Sigmoid colon (tissue), 6 donors: ENCODE measurements at regions not wholly inside any gene's neighbourhood (a gene's known extent, or its start where the extent isn't known, plus 50 kb on each side); places are given as distances from the start of the nearest gene placed in this dataset.
A peak's percentile ranks its signal among the peaks of the same experiment; 100 is the strongest.

ENCODE experiments used
- DNase-seq: peaks from one replicate; pipeline ENCODE4 v3.0.0-alpha.2; 2019
- H3K27ac ChIP-seq, 4 donors: fragments of 200-600 bp; sonication (generic); one replicate each; pipeline ENCODE4 v1.5.1; 2016 to 2019; ENCODE audit warnings: mild to moderate bottlenecking in 1 of 4
- H3K27me3 ChIP-seq, 3 donors: fragments of 200-600 bp; sonication (generic); one replicate each; pipeline ENCODE4 v1.5.1; 2019; ENCODE audit warnings: mild to moderate bottlenecking in 1 of 3
- H3K36me3 ChIP-seq, 4 donors: fragments of 200-600 bp; sonication (generic); one replicate each; pipeline ENCODE4 v1.5.1; 2016 to 2019
- H3K4me1 ChIP-seq, 4 donors: fragments of 200-600 bp; sonication (generic); one replicate each; pipeline ENCODE4 v1.5.1; 2017 to 2019
- H3K4me3 ChIP-seq, 4 donors: fragments of 200-600 bp; sonication (generic); one replicate each; pipeline ENCODE4 v1.5.1; 2017 to 2019; ENCODE audit warnings: mild to moderate bottlenecking in 2 of 4, moderate library complexity in 1 of 4
- H3K9me3 ChIP-seq, 4 donors: fragments of 200-600 bp in 3 of 4; sonication (generic) in 3 of 4; one replicate each; pipeline versions ENCODE4 v1.5.1 to v1.6.1; 2013 to 2019
- EP300 ChIP-seq, 4 donors: sonication (generic); formaldehyde crosslinking; IDR thresholded peaks; one replicate each; pipeline ENCODE4 v1.6.1; 2017; ENCODE audit warnings: antibody characterized with exemption in 4 of 4
- POLR2A ChIP-seq, 2 donors: fragments of 450-650 bp; IDR thresholded peaks; one replicate each; pipeline ENCODE4 v1.6.1; 2016; ENCODE audit warnings: antibody characterized with exemption in 2 of 2, mild to moderate bottlenecking in 2 of 2, moderate library complexity in 2 of 2
- POLR2AphosphoS5 ChIP-seq, 4 donors: sonication (generic); formaldehyde crosslinking; IDR thresholded peaks; one replicate each; pipeline ENCODE4 v1.6.1; 2017; ENCODE audit warnings: antibody characterized with exemption in 4 of 4
- WGBS, 2 donors: extraction: QIAGEN DNeasy Blood & Tissue Kit; methylation state at CpG; one replicate each; pipeline ENCODE4 v1.1.7; 2013; 5-methylcytosine and 5-hydroxymethylcytosine counted together
- intact Hi-C: fragments of 100-400 bp; cut with DNase I; formaldehyde crosslinking; loops from one replicate; pipeline ENCODE4 v1.15.1; 2023
- TF ChIP-seq, protein P1 (sequence below), 4 experiments: fragments of 450-650 bp in 3 of 4; fragments of 200-600 bp in 1 of 4; IDR thresholded peaks; one replicate each; pipeline ENCODE4 v1.5.1; 2016 to 2019; ENCODE audit warnings: antibody characterized with exemption in 4 of 4, mild to moderate bottlenecking in 3 of 4, moderate library complexity in 2 of 4
- donor health status: healthy with polysubstance abuse.
- donor health status: healthy.

DNA sequence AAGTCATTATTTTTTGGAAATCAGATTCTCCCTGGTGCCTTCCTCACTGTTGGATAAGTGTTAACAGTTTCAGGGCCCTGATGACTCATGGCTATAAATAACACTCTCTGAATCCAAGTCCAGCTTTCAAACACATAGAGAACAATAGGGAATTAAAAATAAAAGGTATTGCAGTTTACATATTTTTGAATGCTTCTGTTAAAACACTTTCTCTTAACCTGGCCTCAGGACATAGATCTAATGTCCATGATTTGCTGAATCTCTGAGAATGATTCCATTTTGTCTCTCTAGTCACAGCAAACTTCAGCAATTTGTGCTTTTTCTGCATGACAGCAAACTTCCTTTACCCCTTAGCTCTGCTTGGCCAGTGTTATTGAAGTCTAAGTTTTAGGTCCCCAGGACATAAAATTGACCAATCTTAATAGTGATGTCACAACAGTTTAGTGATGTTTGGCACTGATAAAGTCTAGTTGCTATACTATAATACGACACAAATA is 1192.4 kb upstream of the CITED2 start:
- peak overlapping the region; percentile 8 to 69 (median 54) for H3K27ac ChIP-seq
- WGBS, 2 donors = 71 to 78% methylated on average over 1 of the region's 1 CpG

GRCh38 chr6:140563728-140564127 is 1189.3 kb upstream of the CITED2 start:
- intact Hi-C loops = no loop called here
- H3K9me3 ChIP-seq = no peaks in the 10 kb centered on the region
- no peaks in the 10 kb centered on the region for H3K36me3 ChIP-seq
- no peak overlapping the region for H3K4me3 ChIP-seq
- peaks cover 0 to 18% (median 15%) of the 10 kb centered on the region in 4 donors for H3K4me1 ChIP-seq
- no peak overlapping the region for H3K27ac ChIP-seq
- DNase-seq = no peak
- H3K27me3 ChIP-seq = no peaks in the 10 kb centered on the region
- TF ChIP-seq, protein P1, sequence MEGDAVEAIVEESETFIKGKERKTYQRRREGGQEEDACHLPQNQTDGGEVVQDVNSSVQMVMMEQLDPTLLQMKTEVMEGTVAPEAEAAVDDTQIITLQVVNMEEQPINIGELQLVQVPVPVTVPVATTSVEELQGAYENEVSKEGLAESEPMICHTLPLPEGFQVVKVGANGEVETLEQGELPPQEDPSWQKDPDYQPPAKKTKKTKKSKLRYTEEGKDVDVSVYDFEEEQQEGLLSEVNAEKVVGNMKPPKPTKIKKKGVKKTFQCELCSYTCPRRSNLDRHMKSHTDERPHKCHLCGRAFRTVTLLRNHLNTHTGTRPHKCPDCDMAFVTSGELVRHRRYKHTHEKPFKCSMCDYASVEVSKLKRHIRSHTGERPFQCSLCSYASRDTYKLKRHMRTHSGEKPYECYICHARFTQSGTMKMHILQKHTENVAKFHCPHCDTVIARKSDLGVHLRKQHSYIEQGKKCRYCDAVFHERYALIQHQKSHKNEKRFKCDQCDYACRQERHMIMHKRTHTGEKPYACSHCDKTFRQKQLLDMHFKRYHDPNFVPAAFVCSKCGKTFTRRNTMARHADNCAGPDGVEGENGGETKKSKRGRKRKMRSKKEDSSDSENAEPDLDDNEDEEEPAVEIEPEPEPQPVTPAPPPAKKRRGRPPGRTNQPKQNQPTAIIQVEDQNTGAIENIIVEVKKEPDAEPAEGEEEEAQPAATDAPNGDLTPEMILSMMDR (IDR thresholded peaks at IDR 0.05) = no peak
- TF ChIP-seq POLR2AphosphoS5 (IDR thresholded peaks at IDR 0.05) (no peak), EP300 (IDR thresholded peaks at IDR 0.05) (no peak), POLR2A (IDR thresholded peaks at IDR 0.05) (no peak)

More for the DNA sequence above, 1192.4 kb upstream of the CITED2 start:
- Histone ChIP-seq H3K36me3 (no peaks in the 10 kb centered on the region), H3K9me3 (no peaks in the 10 kb centered on the region), H3K4me1 (peaks cover 0 to 19% (median 17%) of the 10 kb centered on the region in 4 donors), H3K27me3 (no peaks in the 10 kb centered on the region), H3K4me3 (no peak overlapping the region)
- intact Hi-C loops = no loop called here
- TF ChIP-seq EP300 (IDR thresholded peaks at IDR 0.05) (no peak), POLR2AphosphoS5 (IDR thresholded peaks at IDR 0.05) (peak in 1 of 4 donors; percentile 16)
- no peak for DNase-seq

DNA sequence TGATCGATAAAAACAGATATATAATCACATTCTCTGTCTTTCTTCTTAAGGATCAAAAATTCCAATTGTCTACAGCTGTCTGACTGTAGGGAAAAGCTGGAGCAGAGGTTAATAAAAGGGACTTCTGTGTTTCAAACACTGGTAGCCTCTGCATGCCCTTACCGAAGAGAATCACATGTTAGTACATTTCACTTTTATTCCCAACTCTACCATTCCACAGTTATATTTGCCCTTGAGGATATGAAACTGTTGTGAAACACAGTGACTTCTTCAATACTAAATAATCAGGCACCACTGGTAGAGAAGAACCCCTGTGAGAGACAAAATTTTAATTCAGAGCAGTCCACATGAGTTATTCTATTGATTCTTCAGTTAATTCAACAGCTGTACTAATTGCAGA is 1187.3 kb upstream of the CITED2 start:
- no peak overlapping the region for H3K27ac ChIP-seq
- H3K4me3 ChIP-seq = no peak overlapping the region
- no peaks in the 10 kb centered on the region for H3K27me3 ChIP-seq
- no peaks in the 10 kb centered on the region for H3K9me3 ChIP-seq
- intact Hi-C loops = no loop called here
- H3K4me1 ChIP-seq = peaks cover 0 to 7% (median 6%) of the 10 kb centered on the region in 4 donors
- TF ChIP-seq, protein P1 (IDR thresholded peaks at IDR 0.05) = no peak
- TF ChIP-seq POLR2A (IDR thresholded peaks at IDR 0.05) (no peak), EP300 (IDR thresholded peaks at IDR 0.05) (no peak), POLR2AphosphoS5 (IDR thresholded peaks at IDR 0.05) (no peak)
- WGBS, 2 donors = 92 to 95% methylated on average over 2 of the region's 2 CpGs
- no peaks in the 10 kb centered on the region for H3K36me3 ChIP-seq
- no peak for DNase-seq

GRCh38 chr6:140560671-140561070 is 1186.2 kb upstream of the CITED2 start:
- 74 to 82% methylated on average over 1 of the region's 1 CpG for WGBS, 2 donors
- DNase-seq = no peak

DNA sequence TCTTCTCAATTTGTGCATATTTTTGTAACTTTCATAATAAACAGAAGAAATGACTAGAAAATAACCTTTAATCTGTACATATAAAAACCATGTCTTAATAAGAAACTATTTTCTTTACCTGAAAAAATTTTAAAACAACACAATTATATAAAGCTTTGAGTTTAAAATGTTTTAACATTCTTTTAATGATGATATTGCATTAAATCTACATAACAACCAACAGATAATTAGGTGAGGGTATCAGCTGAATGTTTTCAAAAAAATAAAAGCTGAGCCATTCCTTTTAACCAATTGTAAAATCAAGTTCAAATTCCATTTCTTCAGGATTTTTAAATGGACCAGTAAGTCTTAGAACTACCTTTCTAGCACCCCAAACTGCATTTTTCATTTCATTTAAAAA is 1185.0 kb upstream of the CITED2 start:
- Histone ChIP-seq H3K27me3 (no peaks in the 10 kb centered on the region), H3K4me1 (no peaks in the 10 kb centered on the region)
- intact Hi-C loops = no loop called here

More at GRCh38 chr6:140560671-140561070, 1186.2 kb upstream of the CITED2 start:
- no peak for TF ChIP-seq POLR2AphosphoS5 (IDR thresholded peaks at IDR 0.05)
- no peak for TF ChIP-seq EP300 (IDR thresholded peaks at IDR 0.05)
- TF ChIP-seq, protein P1 (IDR thresholded peaks at IDR 0.05) = no peak
- no peak for TF ChIP-seq POLR2A (IDR thresholded peaks at IDR 0.05)
- no peaks in the 10 kb centered on the region for H3K27me3 ChIP-seq
- no peaks in the 10 kb centered on the region for H3K36me3 ChIP-seq
- intact Hi-C loops = no loop called here
- no peaks in the 10 kb centered on the region for H3K9me3 ChIP-seq
- H3K4me1 ChIP-seq = no peaks in the 10 kb centered on the region
- no peak overlapping the region for H3K4me3 ChIP-seq
- no peak overlapping the region for H3K27ac ChIP-seq

More for the DNA sequence above, 1185.0 kb upstream of the CITED2 start:
- TF ChIP-seq POLR2A (IDR thresholded peaks at IDR 0.05) (no peak), POLR2AphosphoS5 (IDR thresholded peaks at IDR 0.05) (no peak), EP300 (IDR thresholded peaks at IDR 0.05) (no peak)
- TF ChIP-seq, protein P1 (IDR thresholded peaks at IDR 0.05) = no peak
- Histone ChIP-seq H3K4me3 (no peak overlapping the region), H3K36me3 (no peaks in the 10 kb centered on the region), H3K9me3 (no peaks in the 10 kb centered on the region), H3K27ac (no peak overlapping the region)
- no peak for DNase-seq
